ENCODE measurements at regions not wholly inside any gene's neighbourhood (a gene's known extent, or its start where the extent isn't known, plus 50 kb on each side); places are given as distances from the start of the nearest gene placed in this dataset.

DNA sequence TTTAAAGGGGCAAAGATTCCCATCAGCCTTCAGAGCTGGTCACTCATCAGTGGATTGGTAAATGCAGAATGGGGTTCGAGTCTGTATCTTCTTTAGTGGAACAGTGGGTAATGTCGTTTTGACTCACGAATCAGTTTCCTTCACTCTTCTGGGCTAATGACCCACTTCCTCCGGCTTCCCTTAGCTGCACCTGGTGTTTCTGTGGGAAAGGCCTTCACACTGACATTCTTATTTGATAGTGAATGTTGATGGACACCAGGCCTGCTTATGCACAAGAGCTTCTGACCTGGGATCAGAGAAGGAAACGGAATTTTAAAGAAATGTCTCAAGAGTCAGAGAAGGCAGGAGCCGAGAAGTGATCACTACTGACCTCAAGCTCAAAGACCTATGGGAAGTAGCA lies 272.0 kb upstream of the SULF2 start:
- TF ChIP-seq CTCF (conservative IDR thresholded peaks at IDR 0.05; ENCODE audit: low read depth, low read length) (no peak), EZH2 (IDR thresholded peaks at IDR 0.05; ENCODE audit: borderline replicate concordance, low read depth, low read length, poor library complexity, severe bottlenecking) (no peak)

Measured in A673 (cell line).